T-cell (primary cell): ENCODE measurements at regions not wholly inside any gene's neighbourhood (a gene's known extent, or its start where the extent isn't known, plus 50 kb on each side); places are given as distances from the start of the nearest gene placed in this dataset.

Experiments
- ATAC-seq, 4 experiments: fragments of 200-7000 bp in 3 of 4; fragments of 150-1000 bp in 1 of 4; cut with Tn5 transposase; replicated peaks in 1 of 4; 1 replicate in 3 of 4; 2 replicates in 1 of 4; pipeline ENCODE4 v1.10.0; 2021; ENCODE audit warnings: moderate library complexity in 3 of 4, mild to moderate bottlenecking in 2 of 4, moderate number of reproducible peaks in 1 of 4
- CTCF ChIA-PET, 2 donors: fragments of 300-600 bp; sonication (Branson Sonifier 250); formaldehyde crosslinking; loops; one replicate each; lab custom pipeline; 2022; ENCODE audit warnings: antibody characterized with exemption in 2 of 2; lab: Charles Lee
- POLR2A ChIA-PET, 2 donors: fragments of 300-600 bp; sonication (Branson Sonifier 250); formaldehyde crosslinking; loops; one replicate each; lab custom pipeline; 2022; ENCODE audit warnings: antibody characterized with exemption in 2 of 2; lab: Charles Lee
- DNase-seq, 35 experiments: peaks; one replicate each; pipeline versions ENCODE4 v3.0.0 to v3.0.0-alpha.2; 2013 to 2023
- H3K27ac ChIP-seq: one replicate; pipeline ENCODE4 v1.5.1; 2013; ENCODE audit warnings: low read length
- H3K27me3 ChIP-seq, 2 experiments: replicated peaks in 1 of 2; 1 replicate in 1 of 2; 2 replicates in 1 of 2; pipeline versions ENCODE4 v1.6.1 to v1.7.0; 2013; ENCODE audit warnings: low read length in 1 of 2, mixed read lengths in 1 of 2; ENCODE audit not compliant: control insufficient read depth in 2 of 2, insufficient read depth in 2 of 2; ENCODE audit errors: extremely low read depth in 1 of 2
- H3K36me3 ChIP-seq, 2 donors: 1 replicate in 1 of 2; 2 replicates in 1 of 2; pipeline versions ENCODE4 v1.6.1 to v1.7.0; 2013; ENCODE audit warnings: low read length in 1 of 2; ENCODE audit not compliant: control insufficient read depth in 2 of 2, insufficient read depth in 1 of 2; ENCODE audit errors: extremely low read depth in 1 of 2
- H3K4me1 ChIP-seq, 2 experiments: 1 replicate in 1 of 2; 2 replicates in 1 of 2; pipeline versions ENCODE4 v1.6.1 to v1.7.0; 2013; ENCODE audit warnings: low read length in 2 of 2, mixed read lengths in 1 of 2; ENCODE audit not compliant: insufficient read depth in 2 of 2, control insufficient read depth in 1 of 2; ENCODE audit errors: extremely low read depth in 1 of 2
- H3K4me3 ChIP-seq, 2 donors: 1 replicate in 1 of 2; 2 replicates in 1 of 2; pipeline versions ENCODE4 v1.5.1 to v1.7.0; 2013; ENCODE audit warnings: mild to moderate bottlenecking in 2 of 2, low read length in 1 of 2, moderate library complexity in 1 of 2; ENCODE audit not compliant: control insufficient read depth in 1 of 2; ENCODE audit errors: extremely low read depth in 1 of 2
- H3K9me3 ChIP-seq: 2 replicates; pipeline ENCODE4 v1.7.0; 2013
- H3K27ac Mint-ChIP-seq, 2 donors: one replicate each; pipeline ENCODE4 v1.8.0; 2020 to 2021; ENCODE audit warnings: mild to moderate bottlenecking in 2 of 2, mixed read lengths in 2 of 2
- H3K27me3 Mint-ChIP-seq, 2 donors: one replicate each; pipeline ENCODE4 v1.8.0; 2021 to 2022; ENCODE audit warnings: mixed read lengths in 2 of 2
- H3K36me3 Mint-ChIP-seq: one replicate; pipeline ENCODE4 v1.8.0; 2021; ENCODE audit warnings: mixed read lengths
- H3K4me1 Mint-ChIP-seq, 3 donors: one replicate each; pipeline ENCODE4 v1.8.0; 2020 to 2022; ENCODE audit warnings: mixed read lengths in 3 of 3, mild to moderate bottlenecking in 1 of 3
- H3K4me3 Mint-ChIP-seq, 3 donors: one replicate each; pipeline ENCODE4 v1.8.0; 2020 to 2022; ENCODE audit warnings: mild to moderate bottlenecking in 3 of 3, mixed read lengths in 3 of 3, moderate library complexity in 3 of 3
- H3K9me3 Mint-ChIP-seq, 3 donors: one replicate each; pipeline ENCODE4 v1.8.0; 2020 to 2022; ENCODE audit warnings: mixed read lengths in 3 of 3
- WGBS: methylation state at CpG from one replicate; pipeline ENCODE4 v1.1.5; 2013; ENCODE audit warnings: missing lambda C conversion rate; ENCODE audit not compliant: insufficient coverage; 5-methylcytosine and 5-hydroxymethylcytosine counted together

DNA sequence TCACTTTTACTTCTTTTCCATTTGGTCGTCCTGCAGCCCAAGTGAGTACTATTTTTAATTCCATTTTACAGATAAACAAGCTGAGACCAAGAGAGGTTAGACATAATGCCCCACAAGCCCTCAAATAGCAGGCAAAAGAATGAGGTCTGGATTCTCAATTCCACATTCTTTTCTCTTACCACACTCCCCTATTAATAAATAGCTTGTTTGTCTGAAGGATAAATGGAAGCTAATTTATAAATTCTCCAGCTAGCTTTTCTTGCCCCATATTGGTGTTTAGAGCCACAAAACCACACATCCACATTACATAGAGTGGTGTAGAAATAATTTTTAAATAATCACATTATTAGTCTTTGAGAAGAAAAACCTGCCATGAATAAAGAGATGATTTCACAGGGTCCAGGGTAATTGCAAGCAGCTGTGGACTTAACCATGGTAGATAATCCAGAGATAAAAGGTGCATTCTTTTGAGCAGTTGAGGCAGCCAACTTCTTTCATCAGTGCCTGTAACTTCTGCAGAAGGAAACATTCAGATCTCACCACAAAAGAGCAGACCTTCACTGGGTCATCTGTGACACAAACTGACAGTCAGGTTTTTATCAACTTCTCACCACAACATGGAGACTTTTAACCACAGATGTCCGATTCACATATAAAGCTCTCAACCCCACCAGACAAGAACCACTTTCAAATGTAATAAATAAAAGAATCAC, 313.4 kb upstream of the STT3B start:
- H3K27me3 ChIP-seq, result no peaks in the 10 kb centered on the region
- POLR2A ChIA-PET, result no interaction called here
- no peak overlapping the region for H3K27ac ChIP-seq
- H3K4me1 ChIP-seq, result peaks cover 35 to 36% of the 10 kb centered on the region in 2 experiments
- peak overlapping the region in 1 of 3 donors; percentile 39 for H3K4me3 Mint-ChIP-seq
- DNase-seq (no peak), ATAC-seq (no peak)
- no peaks in the 10 kb centered on the region for H3K27me3 Mint-ChIP-seq
- peaks cover 92 to 96% (median 93%) of the 10 kb centered on the region in 3 donors for H3K4me1 Mint-ChIP-seq
- no peak overlapping the region for H3K4me3 ChIP-seq
- CTCF ChIA-PET, result interaction anchor here in 1 of 2 donors (0.5 kb wide), 1 partner anchor 205 kb away, joined by 3 read pairs; no protein-coding TSS in a partner anchor
- H3K36me3 Mint-ChIP-seq, result no peaks in the 10 kb centered on the region
- no peaks in the 10 kb centered on the region for H3K9me3 ChIP-seq
- WGBS, result 60% methylated on average over 1 of the region's 2 CpGs
- no peaks in the 10 kb centered on the region for H3K36me3 ChIP-seq
- peak overlapping the region; percentile 75 to 86 for H3K27ac Mint-ChIP-seq
- peaks cover 0 to 8% (median 3%) of the 10 kb centered on the region in 3 donors for H3K9me3 Mint-ChIP-seq

DNA sequence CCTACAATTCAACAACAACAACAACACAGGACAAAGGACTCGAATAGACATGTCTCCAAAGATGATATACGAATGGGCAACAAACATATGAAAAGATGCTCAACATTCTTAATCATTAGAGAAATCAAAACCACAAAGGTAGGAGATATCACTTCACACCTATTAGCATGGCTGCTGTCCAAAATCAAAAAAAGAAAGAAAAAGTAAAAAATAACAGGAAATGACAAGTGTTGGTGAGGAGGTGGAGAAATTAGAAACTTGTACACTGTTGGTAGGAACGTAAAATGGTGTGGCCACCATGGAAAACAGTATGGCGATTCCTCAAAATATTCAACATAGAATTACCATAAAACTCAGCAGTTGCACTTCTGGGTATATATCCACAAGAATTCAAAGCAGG, 312.3 kb upstream of the STT3B start:
- CTCF ChIA-PET, result no interaction called here

GRCh38 chr3:31223278-31223677, 309.4 kb upstream of the STT3B start:
- H3K9me3 ChIP-seq, result no peaks in the 10 kb centered on the region
- 60% methylated on average over 3 of the region's 4 CpGs for WGBS
- H3K9me3 Mint-ChIP-seq, result peaks cover 0 to 8% (median 3%) of the 10 kb centered on the region in 3 donors
- no peak overlapping the region for H3K4me3 ChIP-seq
- H3K4me3 Mint-ChIP-seq, result peak overlapping the region in 1 of 3 donors; percentile 58
- no peaks in the 10 kb centered on the region for H3K36me3 Mint-ChIP-seq
- CTCF ChIA-PET, result no interaction called here
- H3K27me3 Mint-ChIP-seq, result no peaks in the 10 kb centered on the region
- no peaks in the 10 kb centered on the region for H3K36me3 ChIP-seq
- POLR2A ChIA-PET, result interaction anchor here in 1 of 2 donors (0.5 kb wide), 1 partner anchor 356 kb away, joined by 6 read pairs; no protein-coding TSS in a partner anchor
- no peaks in the 10 kb centered on the region for H3K27me3 ChIP-seq
- ATAC-seq (no peak), DNase-seq (no peak)
- H3K27ac Mint-ChIP-seq, result peak overlapping the region; percentile 89 to 97
- H3K27ac ChIP-seq, result peak overlapping the region; percentile 56
- H3K4me1 ChIP-seq, result peaks cover 42 to 65% of the 10 kb centered on the region in 2 experiments
- H3K4me1 Mint-ChIP-seq, result peaks cover 85 to 94% (median 92%) of the 10 kb centered on the region in 3 donors

More for the DNA sequence above, 312.3 kb upstream of the STT3B start:
- H3K4me3 ChIP-seq, result no peak overlapping the region
- ATAC-seq (peak in 1 of 4 experiments; percentile 37), DNase-seq (peak in 1 of 35 experiments; percentile 29)
- H3K36me3 ChIP-seq, result no peaks in the 10 kb centered on the region
- no peaks in the 10 kb centered on the region for H3K36me3 Mint-ChIP-seq
- peaks cover 30 to 41% of the 10 kb centered on the region in 2 experiments for H3K4me1 ChIP-seq
- H3K27ac ChIP-seq, result no peak overlapping the region
- H3K27ac Mint-ChIP-seq, result peak overlapping the region; percentile 57 to 86
- H3K4me3 Mint-ChIP-seq, result peak overlapping the region in 2 of 3 donors; percentile 29 to 39
- POLR2A ChIA-PET, result no interaction called here
- no CpG with 5 or more reads among the region's 4 CpGs for WGBS
- no peaks in the 10 kb centered on the region for H3K27me3 ChIP-seq
- no peaks in the 10 kb centered on the region for H3K27me3 Mint-ChIP-seq
- peaks cover 85 to 94% (median 91%) of the 10 kb centered on the region in 3 donors for H3K4me1 Mint-ChIP-seq
- H3K9me3 ChIP-seq, result no peaks in the 10 kb centered on the region
- peaks cover 0 to 8% (median 3%) of the 10 kb centered on the region in 3 donors for H3K9me3 Mint-ChIP-seq

- Mint-ChIP-seq H3K4me3 (peak overlapping the region in 1 of 3 donors; percentile 18), H3K27me3 (no peaks in the 10 kb centered on the region), H3K4me1 (peaks cover 85 to 94% (median 91%) of the 10 kb centered on the region in 3 donors), H3K9me3 (peaks cover 0 to 8% (median 3%) of the 10 kb centered on the region in 3 donors), H3K36me3 (no peaks in the 10 kb centered on the region), H3K27ac (peak overlapping the region; percentile 93 to 95)
- ATAC-seq, result no peak
- no peaks in the 10 kb centered on the region for H3K27me3 ChIP-seq
- ChIA-PET POLR2A (interaction anchor here in 1 of 2 donors (0.8 kb wide), 1 partner anchor 308 kb away, joined by 3 read pairs; the partner anchor contains the start of gene STT3B), CTCF (interaction anchor here (0.6 to 0.7 kb wide), 2 partner anchors 38 to 42 kb away, joined by 3 to 7 read pairs; no protein-coding TSS in a partner anchor)
- H3K27ac ChIP-seq, result peak overlapping the region; percentile 92
- H3K9me3 ChIP-seq, result no peaks in the 10 kb centered on the region
- H3K36me3 ChIP-seq, result no peaks in the 10 kb centered on the region
- H3K4me1 ChIP-seq, result peaks cover 41 to 75% of the 10 kb centered on the region in 2 experiments
- no peak overlapping the region for H3K4me3 ChIP-seq
- DNase-seq, result no peak
- WGBS, result 100% methylated on average over 4 of the region's 5 CpGs
These were observed 307.8 kb upstream of the STT3B start for GRCh38 chr3:31224936-31225335.

DNA sequence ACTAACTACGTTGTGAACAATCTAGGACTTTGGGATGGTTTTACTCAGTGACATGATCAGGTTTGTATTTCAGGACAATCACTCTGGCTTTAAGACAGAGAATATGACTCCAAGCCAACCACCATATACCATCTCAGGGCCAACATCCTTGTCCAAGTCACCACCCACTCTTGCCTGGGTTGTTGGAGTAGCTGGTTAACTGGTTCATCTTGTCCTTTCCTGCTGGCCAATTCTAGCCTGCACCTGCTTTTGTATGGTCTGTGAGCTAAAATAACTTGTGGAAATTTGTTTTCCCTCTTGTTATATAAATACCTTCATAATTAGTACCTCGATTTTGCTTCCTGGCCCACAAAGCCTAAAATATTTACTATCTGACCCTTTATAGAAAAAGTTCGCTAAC, 306.8 kb upstream of the STT3B start:
- Histone ChIP-seq H3K4me1 (peaks cover 51 to 81% of the 10 kb centered on the region in 2 experiments), H3K27me3 (no peaks in the 10 kb centered on the region), H3K27ac (peak overlapping the region; percentile 92), H3K4me3 (no peak overlapping the region), H3K36me3 (no peaks in the 10 kb centered on the region), H3K9me3 (no peaks in the 10 kb centered on the region)
- Mint-ChIP-seq H3K9me3 (peaks cover 0 to under 1% (median 0%) of the 10 kb centered on the region in 3 donors), H3K27ac (peak overlapping the region; percentile 93 to 95), H3K4me1 (peaks cover 85 to 93% (median 89%) of the 10 kb centered on the region in 3 donors), H3K36me3 (no peaks in the 10 kb centered on the region), H3K4me3 (peak overlapping the region; percentile 26 to 62 (median 28)), H3K27me3 (no peaks in the 10 kb centered on the region)
- ChIA-PET POLR2A (interaction anchor here in 1 of 2 donors (0.6 to 2.2 kb wide), 4 partner anchors 16 to 1737 kb away, joined by 4 to 26 read pairs (median 6); partner anchors contain the start of gene STT3B), CTCF (interaction anchor here in 1 of 2 donors (1.8 kb wide), 2 partner anchors 237 to 307 kb away, joined by 8 to 10 read pairs; partner anchors contain the start of gene STT3B)
- DNase-seq (no peak), ATAC-seq (no peak)
- WGBS, result no CpG with 5 or more reads among the region's 3 CpGs

- peak; percentile 68 to 78 (median 76) for ATAC-seq
These were observed 306.4 kb upstream of the STT3B start for GRCh38 chr3:31226346-31226745.

More at GRCh38 chr3:31226346-31226745, 306.4 kb upstream of the STT3B start:
- no peak overlapping the region for H3K4me3 ChIP-seq
- 11% methylated on average over 1 of the region's 3 CpGs for WGBS
- ChIA-PET CTCF (interaction anchor here in 1 of 2 donors (1.1 to 2.1 kb wide), 6 partner anchors 12 to 310 kb away, joined by 3 to 10 read pairs (median 5); partner anchors contain the start of gene STT3B), POLR2A (interaction anchor here (0.6 to 2.2 kb wide), 7 partner anchors 23 to 1736 kb away, joined by 3 to 26 read pairs (median 5); partner anchors contain the start of gene STT3B (in 2 of the 2))
- peaks cover 53 to 85% of the 10 kb centered on the region in 2 experiments for H3K4me1 ChIP-seq
- H3K27me3 ChIP-seq, result no peaks in the 10 kb centered on the region
- peak in 32 of 35 experiments; percentile 9 to 61 (median 34) for DNase-seq
- no peaks in the 10 kb centered on the region for H3K9me3 ChIP-seq
- H3K36me3 ChIP-seq, result no peaks in the 10 kb centered on the region
- Mint-ChIP-seq H3K36me3 (no peaks in the 10 kb centered on the region), H3K4me3 (peak overlapping the region; percentile 26 to 62 (median 28)), H3K27ac (peak overlapping the region; percentile 93 to 95), H3K9me3 (no peaks in the 10 kb centered on the region), H3K4me1 (peaks cover 88 to 95% (median 91%) of the 10 kb centered on the region in 3 donors), H3K27me3 (no peaks in the 10 kb centered on the region)
- H3K27ac ChIP-seq, result peak overlapping the region; percentile 92
